H1 (cell line): ENCODE measurements at regions not wholly inside any gene's neighbourhood (a gene's known extent, or its start where the extent isn't known, plus 50 kb on each side); places are given as distances from the start of the nearest gene placed in this dataset.

ENCODE experiments used
- BACH1 ChIP-seq: IDR thresholded peaks from 2 replicates; pipeline ENCODE4 v1.6.1; 2012; ENCODE audit warnings: low read length, improper control_type of control experiment
- BCL11A ChIP-seq, 2 experiments: IDR thresholded peaks; one replicate each; pipeline ENCODE4 v1.6.1; 2011; ENCODE audit warnings: low read depth in 2 of 2, low read length in 2 of 2, mild to moderate bottlenecking in 2 of 2
- CHD1 ChIP-seq: IDR thresholded peaks from 2 replicates; pipeline ENCODE4 v1.6.1; 2012; ENCODE audit warnings: low read depth, low read length, improper control_type of control experiment
- CHD2 ChIP-seq: IDR thresholded peaks from 2 replicates; pipeline ENCODE4 v1.6.1; 2012; ENCODE audit warnings: low read length, improper control_type of control experiment
- EGR1 ChIP-seq: IDR thresholded peaks from 2 replicates; pipeline ENCODE4 v1.6.1; 2011; ENCODE audit warnings: low read depth, low read length, borderline replicate concordance
- GTF2F1 ChIP-seq: IDR thresholded peaks from 2 replicates; pipeline ENCODE4 v1.6.1; 2012; ENCODE audit warnings: low read depth, low read length, improper control_type of control experiment, borderline replicate concordance
- SAP30 ChIP-seq: fragments of 300-600 bp; sonication (generic); IDR thresholded peaks from 2 replicates; pipeline ENCODE4 v1.7.1; 2012; ENCODE audit warnings: low read length, moderate library complexity, mild to moderate bottlenecking, inconsistent platforms; ENCODE audit not compliant: insufficient read depth, insufficient replicate concordance
- SIN3A ChIP-seq, 2 experiments: IDR thresholded peaks in 1 of 2; conservative IDR thresholded peaks in 1 of 2; 2 replicates each; pipeline ENCODE4 v1.6.1; 2011 to 2012; ENCODE audit warnings: low read length in 2 of 2, improper control_type of control experiment in 1 of 2, low read depth in 1 of 2, mild to moderate bottlenecking in 1 of 2
- TF ChIP-seq, protein P1 (sequence below): fragments of 300-600 bp; sonication (generic); IDR thresholded peaks from 2 replicates; pipeline ENCODE4 v1.7.1; 2012; ENCODE audit warnings: low read length, moderate library complexity, mild to moderate bottlenecking, inconsistent platforms; ENCODE audit not compliant: insufficient replicate concordance
- TF ChIP-seq, protein P2 (sequence below): IDR thresholded peaks from 2 replicates; pipeline ENCODE4 v1.6.1; 2012; ENCODE audit warnings: low read length, inconsistent platforms

DNA sequence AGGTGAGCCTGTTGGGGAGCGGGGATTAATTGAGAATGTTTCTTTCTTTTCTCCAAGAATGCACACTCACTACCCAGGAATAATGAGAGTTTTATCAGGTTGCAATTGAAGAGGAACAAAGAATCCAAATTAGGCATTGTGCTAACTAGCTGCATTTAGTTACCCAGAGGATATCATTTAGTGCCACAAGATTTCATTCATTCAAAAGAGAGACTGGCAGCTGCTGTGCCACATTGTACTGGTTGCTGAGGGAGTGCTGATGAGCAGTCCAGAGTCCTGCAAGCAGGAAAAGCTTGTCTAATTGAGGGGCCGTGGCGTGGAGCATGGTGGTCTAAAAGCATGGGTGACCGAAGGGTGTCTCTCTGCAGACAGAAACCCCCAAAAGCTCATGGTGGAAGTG lies 97.6 kb downstream of the CTAGE1 start (continued):
- TF ChIP-seq, protein P1, sequence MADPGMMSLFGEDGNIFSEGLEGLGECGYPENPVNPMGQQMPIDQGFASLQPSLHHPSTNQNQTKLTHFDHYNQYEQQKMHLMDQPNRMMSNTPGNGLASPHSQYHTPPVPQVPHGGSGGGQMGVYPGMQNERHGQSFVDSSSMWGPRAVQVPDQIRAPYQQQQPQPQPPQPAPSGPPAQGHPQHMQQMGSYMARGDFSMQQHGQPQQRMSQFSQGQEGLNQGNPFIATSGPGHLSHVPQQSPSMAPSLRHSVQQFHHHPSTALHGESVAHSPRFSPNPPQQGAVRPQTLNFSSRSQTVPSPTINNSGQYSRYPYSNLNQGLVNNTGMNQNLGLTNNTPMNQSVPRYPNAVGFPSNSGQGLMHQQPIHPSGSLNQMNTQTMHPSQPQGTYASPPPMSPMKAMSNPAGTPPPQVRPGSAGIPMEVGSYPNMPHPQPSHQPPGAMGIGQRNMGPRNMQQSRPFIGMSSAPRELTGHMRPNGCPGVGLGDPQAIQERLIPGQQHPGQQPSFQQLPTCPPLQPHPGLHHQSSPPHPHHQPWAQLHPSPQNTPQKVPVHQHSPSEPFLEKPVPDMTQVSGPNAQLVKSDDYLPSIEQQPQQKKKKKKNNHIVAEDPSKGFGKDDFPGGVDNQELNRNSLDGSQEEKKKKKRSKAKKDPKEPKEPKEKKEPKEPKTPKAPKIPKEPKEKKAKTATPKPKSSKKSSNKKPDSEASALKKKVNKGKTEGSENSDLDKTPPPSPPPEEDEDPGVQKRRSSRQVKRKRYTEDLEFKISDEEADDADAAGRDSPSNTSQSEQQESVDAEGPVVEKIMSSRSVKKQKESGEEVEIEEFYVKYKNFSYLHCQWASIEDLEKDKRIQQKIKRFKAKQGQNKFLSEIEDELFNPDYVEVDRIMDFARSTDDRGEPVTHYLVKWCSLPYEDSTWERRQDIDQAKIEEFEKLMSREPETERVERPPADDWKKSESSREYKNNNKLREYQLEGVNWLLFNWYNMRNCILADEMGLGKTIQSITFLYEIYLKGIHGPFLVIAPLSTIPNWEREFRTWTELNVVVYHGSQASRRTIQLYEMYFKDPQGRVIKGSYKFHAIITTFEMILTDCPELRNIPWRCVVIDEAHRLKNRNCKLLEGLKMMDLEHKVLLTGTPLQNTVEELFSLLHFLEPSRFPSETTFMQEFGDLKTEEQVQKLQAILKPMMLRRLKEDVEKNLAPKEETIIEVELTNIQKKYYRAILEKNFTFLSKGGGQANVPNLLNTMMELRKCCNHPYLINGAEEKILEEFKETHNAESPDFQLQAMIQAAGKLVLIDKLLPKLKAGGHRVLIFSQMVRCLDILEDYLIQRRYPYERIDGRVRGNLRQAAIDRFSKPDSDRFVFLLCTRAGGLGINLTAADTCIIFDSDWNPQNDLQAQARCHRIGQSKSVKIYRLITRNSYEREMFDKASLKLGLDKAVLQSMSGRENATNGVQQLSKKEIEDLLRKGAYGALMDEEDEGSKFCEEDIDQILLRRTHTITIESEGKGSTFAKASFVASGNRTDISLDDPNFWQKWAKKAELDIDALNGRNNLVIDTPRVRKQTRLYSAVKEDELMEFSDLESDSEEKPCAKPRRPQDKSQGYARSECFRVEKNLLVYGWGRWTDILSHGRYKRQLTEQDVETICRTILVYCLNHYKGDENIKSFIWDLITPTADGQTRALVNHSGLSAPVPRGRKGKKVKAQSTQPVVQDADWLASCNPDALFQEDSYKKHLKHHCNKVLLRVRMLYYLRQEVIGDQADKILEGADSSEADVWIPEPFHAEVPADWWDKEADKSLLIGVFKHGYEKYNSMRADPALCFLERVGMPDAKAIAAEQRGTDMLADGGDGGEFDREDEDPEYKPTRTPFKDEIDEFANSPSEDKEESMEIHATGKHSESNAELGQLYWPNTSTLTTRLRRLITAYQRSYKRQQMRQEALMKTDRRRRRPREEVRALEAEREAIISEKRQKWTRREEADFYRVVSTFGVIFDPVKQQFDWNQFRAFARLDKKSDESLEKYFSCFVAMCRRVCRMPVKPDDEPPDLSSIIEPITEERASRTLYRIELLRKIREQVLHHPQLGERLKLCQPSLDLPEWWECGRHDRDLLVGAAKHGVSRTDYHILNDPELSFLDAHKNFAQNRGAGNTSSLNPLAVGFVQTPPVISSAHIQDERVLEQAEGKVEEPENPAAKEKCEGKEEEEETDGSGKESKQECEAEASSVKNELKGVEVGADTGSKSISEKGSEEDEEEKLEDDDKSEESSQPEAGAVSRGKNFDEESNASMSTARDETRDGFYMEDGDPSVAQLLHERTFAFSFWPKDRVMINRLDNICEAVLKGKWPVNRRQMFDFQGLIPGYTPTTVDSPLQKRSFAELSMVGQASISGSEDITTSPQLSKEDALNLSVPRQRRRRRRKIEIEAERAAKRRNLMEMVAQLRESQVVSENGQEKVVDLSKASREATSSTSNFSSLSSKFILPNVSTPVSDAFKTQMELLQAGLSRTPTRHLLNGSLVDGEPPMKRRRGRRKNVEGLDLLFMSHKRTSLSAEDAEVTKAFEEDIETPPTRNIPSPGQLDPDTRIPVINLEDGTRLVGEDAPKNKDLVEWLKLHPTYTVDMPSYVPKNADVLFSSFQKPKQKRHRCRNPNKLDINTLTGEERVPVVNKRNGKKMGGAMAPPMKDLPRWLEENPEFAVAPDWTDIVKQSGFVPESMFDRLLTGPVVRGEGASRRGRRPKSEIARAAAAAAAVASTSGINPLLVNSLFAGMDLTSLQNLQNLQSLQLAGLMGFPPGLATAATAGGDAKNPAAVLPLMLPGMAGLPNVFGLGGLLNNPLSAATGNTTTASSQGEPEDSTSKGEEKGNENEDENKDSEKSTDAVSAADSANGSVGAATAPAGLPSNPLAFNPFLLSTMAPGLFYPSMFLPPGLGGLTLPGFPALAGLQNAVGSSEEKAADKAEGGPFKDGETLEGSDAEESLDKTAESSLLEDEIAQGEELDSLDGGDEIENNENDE: no peak
- TF ChIP-seq CHD1 (no peak), CHD2 (no peak), SAP30 (no peak), SIN3A (conservative IDR thresholded peaks at IDR 0.05 in 1 of 2, IDR thresholded peaks at IDR 0.05 in 1 of 2; ENCODE audit: low read depth in 1 of 2, low read length in 2 of 2) (no peak), BCL11A (IDR thresholded peaks at IDR 0.05; ENCODE audit: low read depth in 2 of 2, low read length in 2 of 2) (no peak), BACH1 (no peak), GTF2F1 (no peak), EGR1 (no peak)
- TF ChIP-seq, protein P2, sequence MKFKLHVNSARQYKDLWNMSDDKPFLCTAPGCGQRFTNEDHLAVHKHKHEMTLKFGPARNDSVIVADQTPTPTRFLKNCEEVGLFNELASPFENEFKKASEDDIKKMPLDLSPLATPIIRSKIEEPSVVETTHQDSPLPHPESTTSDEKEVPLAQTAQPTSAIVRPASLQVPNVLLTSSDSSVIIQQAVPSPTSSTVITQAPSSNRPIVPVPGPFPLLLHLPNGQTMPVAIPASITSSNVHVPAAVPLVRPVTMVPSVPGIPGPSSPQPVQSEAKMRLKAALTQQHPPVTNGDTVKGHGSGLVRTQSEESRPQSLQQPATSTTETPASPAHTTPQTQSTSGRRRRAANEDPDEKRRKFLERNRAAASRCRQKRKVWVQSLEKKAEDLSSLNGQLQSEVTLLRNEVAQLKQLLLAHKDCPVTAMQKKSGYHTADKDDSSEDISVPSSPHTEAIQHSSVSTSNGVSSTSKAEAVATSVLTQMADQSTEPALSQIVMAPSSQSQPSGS: no peak
